PC-3 (cell line): ENCODE measurements at regions not wholly inside any gene's neighbourhood (a gene's known extent, or its start where the extent isn't known, plus 50 kb on each side); places are given as distances from the start of the nearest gene placed in this dataset.

Experiments
- ATAC-seq: fragments of 200-7000 bp; cut with Tn5 transposase; 2 replicates; pipeline ENCODE4 v1.9.1; 2020; ENCODE audit warnings: mild to moderate bottlenecking, moderate library complexity
- BruUV-seq: library from RNA; stranded (reverse); fragments of 400-500 nt; replicated peaks from 2 replicates; lab custom pipeline; 2021; lab: Mats Ljungman, UMichigan
- CTCF ChIA-PET: fragments of 300-600 bp; sonication (Branson Sonifier 250); formaldehyde crosslinking; loops from one replicate; lab custom pipeline; 2022; ENCODE audit warnings: antibody characterized with exemption; lab: Charles Lee
- POLR2A ChIA-PET: fragments of 300-600 bp; sonication (Branson Sonifier 250); formaldehyde crosslinking; loops from one replicate; lab custom pipeline; 2022; ENCODE audit warnings: antibody characterized with exemption; ENCODE audit not compliant: unreplicated experiment; lab: Charles Lee
- DNase-seq: peaks from one replicate; pipeline ENCODE4 v3.0.0-alpha.2; 2015
- H2AFZ ChIP-seq: fragments of 300-600 bp; sonication (generic); 2 replicates; pipeline ENCODE4 v1.6.0; 2016; ENCODE audit warnings: antibody characterized with exemption, low read length
- H3F3A ChIP-seq: fragments of 300-600 bp; sonication (generic); one replicate; pipeline ENCODE4 v1.6.0; 2017; ENCODE audit warnings: antibody characterized with exemption, low read length, control low read depth, mild to moderate bottlenecking; ENCODE audit not compliant: unreplicated experiment
- H3K27ac ChIP-seq: fragments of 300-600 bp; sonication (generic); 2 replicates; pipeline ENCODE4 v1.5.1; 2016; ENCODE audit warnings: mild to moderate bottlenecking, low read length
- H3K27me3 ChIP-seq: fragments of 300-600 bp; sonication (generic); 2 replicates; pipeline ENCODE4 v1.6.1; 2016; ENCODE audit warnings: low read length, mixed read lengths
- H3K36me3 ChIP-seq: fragments of 300-600 bp; sonication (generic); 2 replicates; pipeline ENCODE4 v1.6.1; 2016; ENCODE audit warnings: low read depth, mixed run types, low read length, mixed read lengths
- H3K4me1 ChIP-seq: fragments of 300-600 bp; sonication (generic); 2 replicates; pipeline ENCODE4 v1.5.1; 2016; ENCODE audit warnings: low read length; ENCODE audit not compliant: insufficient read depth
- H3K4me2 ChIP-seq: fragments of 300-600 bp; sonication (generic); 2 replicates; pipeline ENCODE4 v1.6.0; 2016; ENCODE audit warnings: low read length
- H3K4me3 ChIP-seq: fragments of 300-600 bp; sonication (generic); 2 replicates; pipeline ENCODE4 v1.5.1; 2016; ENCODE audit warnings: mild to moderate bottlenecking, low read length, mixed read lengths
- H3K79me2 ChIP-seq: fragments of 300-600 bp; sonication (generic); 2 replicates; pipeline ENCODE4 v1.6.1; 2017; ENCODE audit warnings: low read length, mixed read lengths
- H3K9ac ChIP-seq: fragments of 300-600 bp; sonication (generic); 2 replicates; pipeline ENCODE4 v1.6.0; 2016; ENCODE audit warnings: mild to moderate bottlenecking, low read length
- H3K9me2 ChIP-seq: fragments of 300-600 bp; sonication (generic); replicated peaks from 2 replicates; pipeline ENCODE4 v1.6.1; 2016; ENCODE audit warnings: mixed run types, low read length, mixed read lengths
- H3K9me3 ChIP-seq: fragments of 300-600 bp; sonication (generic); 2 replicates; pipeline ENCODE4 v1.6.1; 2016; ENCODE audit warnings: low read length, mixed read lengths
- H4K20me1 ChIP-seq: fragments of 300-600 bp; sonication (generic); 2 replicates; pipeline ENCODE4 v1.6.1; 2016; ENCODE audit warnings: low read length, mixed read lengths
- CTCF ChIP-seq: fragments of 300-600 bp; sonication (generic); conservative IDR thresholded peaks from 2 replicates; pipeline ENCODE4 v1.5.1; 2017; ENCODE audit warnings: antibody characterized with exemption, low read depth, mild to moderate bottlenecking, low read length
- EZH2 ChIP-seq: fragments of 300-600 bp; sonication (generic); IDR thresholded peaks from one replicate; pipeline ENCODE4 v1.6.1; 2017; ENCODE audit warnings: antibody characterized with exemption, mild to moderate bottlenecking, low read length; ENCODE audit not compliant: unreplicated experiment
- EZH2phosphoT487 ChIP-seq: fragments of 300-600 bp; sonication (generic); IDR thresholded peaks from 2 replicates; pipeline ENCODE4 v1.6.1; 2018; ENCODE audit warnings: mild to moderate bottlenecking, antibody characterized with exemption, low read length, borderline replicate concordance
- intact Hi-C: fragments of 100-400 bp; cut with micrococcal nuclease; formaldehyde crosslinking; loops from 2 replicates; pipeline ENCODE4 v1.9.0; 2023

GRCh38 chr2:16241166-16242160 is 301.1 kb downstream of the MYCN start:
- intact Hi-C loops = no loop called here
- DNase-seq = no peak
- Histone ChIP-seq H3K27ac (no peak overlapping the region), H3K9me2 (no peaks in the 10 kb centered on the region), H3K4me1 (no peaks in the 10 kb centered on the region), H3K4me3 (no peak overlapping the region), H3K9ac (no peak overlapping the region), H3K36me3 (no peaks in the 10 kb centered on the region), H3K27me3 (no peaks in the 10 kb centered on the region), H3K9me3 (no peaks in the 10 kb centered on the region), H2AFZ (no peak overlapping the region), H3K4me2 (no peak overlapping the region), H3K79me2 (no peaks in the 10 kb centered on the region), H3F3A (no peaks in the 10 kb centered on the region), H4K20me1 (no peaks in the 10 kb centered on the region)
- CTCF ChIA-PET = no interaction called here
- BruUV-seq = no TSS peak
- ATAC-seq = no peak
- TF ChIP-seq EZH2phosphoT487 = no peak
- TF ChIP-seq CTCF = no peak
- TF ChIP-seq EZH2 = no peak
- POLR2A ChIA-PET = no interaction called here

- no peaks in the 10 kb centered on the region for H3K79me2 ChIP-seq
- ChIA-PET CTCF (no interaction called here), POLR2A (no interaction called here)
- no peak for ATAC-seq
- no TSS peak for BruUV-seq
- H3K9me2 ChIP-seq = no peaks in the 10 kb centered on the region
- H3K27me3 ChIP-seq = no peaks in the 10 kb centered on the region
- H3K4me3 ChIP-seq = no peak overlapping the region
- no peaks in the 10 kb centered on the region for H3K9me3 ChIP-seq
- H3K27ac ChIP-seq = no peak overlapping the region
- H3K9ac ChIP-seq = no peak overlapping the region
- TF ChIP-seq CTCF = no peak
- TF ChIP-seq EZH2phosphoT487 = no peak
- TF ChIP-seq EZH2 = no peak
- intact Hi-C loops = no loop called here
- H2AFZ ChIP-seq = no peak overlapping the region
- H4K20me1 ChIP-seq = no peaks in the 10 kb centered on the region
- H3K36me3 ChIP-seq = no peaks in the 10 kb centered on the region
- no peak for DNase-seq
- H3F3A ChIP-seq = no peaks in the 10 kb centered on the region
- H3K4me1 ChIP-seq = no peaks in the 10 kb centered on the region
- no peak overlapping the region for H3K4me2 ChIP-seq
Observed at GRCh38 chr2:16240402-16240801, 300.1 kb downstream of the MYCN start.

GRCh38 chr2:16239296-16239850 is 299.0 kb downstream of the MYCN start:
- ChIA-PET POLR2A (no interaction called here), CTCF (no interaction called here)
- Histone ChIP-seq H3K4me1 (no peaks in the 10 kb centered on the region), H3K79me2 (no peaks in the 10 kb centered on the region), H3K4me2 (no peak overlapping the region), H3K27ac (no peak overlapping the region), H3K4me3 (no peak overlapping the region), H4K20me1 (no peaks in the 10 kb centered on the region), H2AFZ (no peak overlapping the region), H3K9ac (no peak overlapping the region), H3K9me2 (no peaks in the 10 kb centered on the region), H3K27me3 (no peaks in the 10 kb centered on the region), H3K9me3 (no peaks in the 10 kb centered on the region), H3K36me3 (no peaks in the 10 kb centered on the region), H3F3A (no peaks in the 10 kb centered on the region)
- BruUV-seq = no TSS peak
- TF ChIP-seq CTCF (no peak), EZH2 (no peak), EZH2phosphoT487 (no peak)
- ATAC-seq (no peak), DNase-seq (no peak)
- intact Hi-C loops = no loop called here
